A673 (cell line): ENCODE measurements at regions not wholly inside any gene's neighbourhood (a gene's known extent, or its start where the extent isn't known, plus 50 kb on each side); places are given as distances from the start of the nearest gene placed in this dataset.

Experiments used
- CTCF ChIP-seq: fragments of 300-800, 200-600 bp; sonication (generic); conservative IDR thresholded peaks from 2 replicates; pipeline ENCODE4 v1.5.1; 2017; ENCODE audit warnings: low read depth, mild to moderate bottlenecking, antibody characterized with exemption, low read length, moderate library complexity, mixed read lengths
- EZH2 ChIP-seq: fragments of 200-600 bp; sonication (generic); IDR thresholded peaks from 2 replicates; pipeline ENCODE4 v1.6.1; 2017; ENCODE audit warnings: borderline replicate concordance, low read depth, mild to moderate bottlenecking, mixed read lengths, antibody characterized with exemption, low read length; ENCODE audit not compliant: poor library complexity, severe bottlenecking

- no peak for TF ChIP-seq CTCF
- no peak for TF ChIP-seq EZH2
Observed at GRCh38 chr16:13811834-13812233, 108.1 kb upstream of the ERCC4 start.
